ENCODE measurements at regions not wholly inside any gene's neighbourhood (a gene's known extent, or its start where the extent isn't known, plus 50 kb on each side); places are given as distances from the start of the nearest gene placed in this dataset.

DNA sequence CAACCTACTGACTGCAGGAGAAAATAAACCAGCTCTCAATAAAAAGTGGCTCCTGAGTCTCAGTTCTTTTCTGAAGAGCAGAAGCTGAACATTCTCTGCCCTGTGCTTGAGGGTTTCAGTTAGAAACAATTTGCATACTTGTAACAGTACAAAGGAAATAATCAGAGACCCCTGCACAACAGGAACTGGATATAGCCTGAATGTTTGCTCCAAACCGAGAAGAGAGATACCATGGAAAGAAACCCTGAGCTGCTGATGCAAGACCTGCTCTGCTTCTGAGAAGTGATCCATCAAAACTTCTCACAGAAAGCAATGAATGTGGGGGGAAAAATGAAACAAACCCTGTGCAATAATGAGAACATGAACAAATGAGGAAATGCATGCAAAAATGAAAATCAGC lies 592.9 kb downstream of the SEMA5A start:
- H3K27ac ChIP-seq = no peak overlapping the region
- H3K4me3 ChIP-seq = no peak overlapping the region
- no peaks in the 10 kb centered on the region for H3K36me3 ChIP-seq
- H3K27me3 ChIP-seq = no peaks in the 10 kb centered on the region
- H3K27me3 Mint-ChIP-seq (ENCODE audit: insufficient read depth, low read depth) = no peaks in the 10 kb centered on the region
- peak overlapping the region; percentile 26 for H2AFZ ChIP-seq (replicated peaks)
- H3K4me1 ChIP-seq = peaks cover 3% of the 10 kb centered on the region
- no peaks in the 10 kb centered on the region for H4K20me1 ChIP-seq (ENCODE audit: low read depth)
- DNase-seq (ENCODE audit: low spot score) = no peak
- no peaks in the 10 kb centered on the region for H3K4me1 Mint-ChIP-seq
- H3K4me2 ChIP-seq = no peak overlapping the region
- no peaks in the 10 kb centered on the region for H3K9me3 ChIP-seq (ENCODE audit: low read depth)
- H3K27ac Mint-ChIP-seq = no peak overlapping the region
- no peaks in the 10 kb centered on the region for H3K9me3 Mint-ChIP-seq
- no peaks in the 10 kb centered on the region for H3F3A ChIP-seq (ENCODE audit: low read depth)
- no peak overlapping the region for H3K9ac ChIP-seq
- TF ChIP-seq, protein P1, sequence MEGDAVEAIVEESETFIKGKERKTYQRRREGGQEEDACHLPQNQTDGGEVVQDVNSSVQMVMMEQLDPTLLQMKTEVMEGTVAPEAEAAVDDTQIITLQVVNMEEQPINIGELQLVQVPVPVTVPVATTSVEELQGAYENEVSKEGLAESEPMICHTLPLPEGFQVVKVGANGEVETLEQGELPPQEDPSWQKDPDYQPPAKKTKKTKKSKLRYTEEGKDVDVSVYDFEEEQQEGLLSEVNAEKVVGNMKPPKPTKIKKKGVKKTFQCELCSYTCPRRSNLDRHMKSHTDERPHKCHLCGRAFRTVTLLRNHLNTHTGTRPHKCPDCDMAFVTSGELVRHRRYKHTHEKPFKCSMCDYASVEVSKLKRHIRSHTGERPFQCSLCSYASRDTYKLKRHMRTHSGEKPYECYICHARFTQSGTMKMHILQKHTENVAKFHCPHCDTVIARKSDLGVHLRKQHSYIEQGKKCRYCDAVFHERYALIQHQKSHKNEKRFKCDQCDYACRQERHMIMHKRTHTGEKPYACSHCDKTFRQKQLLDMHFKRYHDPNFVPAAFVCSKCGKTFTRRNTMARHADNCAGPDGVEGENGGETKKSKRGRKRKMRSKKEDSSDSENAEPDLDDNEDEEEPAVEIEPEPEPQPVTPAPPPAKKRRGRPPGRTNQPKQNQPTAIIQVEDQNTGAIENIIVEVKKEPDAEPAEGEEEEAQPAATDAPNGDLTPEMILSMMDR (IDR thresholded peaks at IDR 0.05) = no peak
- TF ChIP-seq EZH2phosphoT487 (IDR thresholded peaks at IDR 0.05) (no peak), EZH2 (IDR thresholded peaks at IDR 0.05) (no peak)
- H3K79me2 ChIP-seq (ENCODE audit: low read depth) = no peaks in the 10 kb centered on the region
- H3K36me3 Mint-ChIP-seq = no peaks in the 10 kb centered on the region
- no peak overlapping the region for H3K4me3 Mint-ChIP-seq

DNA sequence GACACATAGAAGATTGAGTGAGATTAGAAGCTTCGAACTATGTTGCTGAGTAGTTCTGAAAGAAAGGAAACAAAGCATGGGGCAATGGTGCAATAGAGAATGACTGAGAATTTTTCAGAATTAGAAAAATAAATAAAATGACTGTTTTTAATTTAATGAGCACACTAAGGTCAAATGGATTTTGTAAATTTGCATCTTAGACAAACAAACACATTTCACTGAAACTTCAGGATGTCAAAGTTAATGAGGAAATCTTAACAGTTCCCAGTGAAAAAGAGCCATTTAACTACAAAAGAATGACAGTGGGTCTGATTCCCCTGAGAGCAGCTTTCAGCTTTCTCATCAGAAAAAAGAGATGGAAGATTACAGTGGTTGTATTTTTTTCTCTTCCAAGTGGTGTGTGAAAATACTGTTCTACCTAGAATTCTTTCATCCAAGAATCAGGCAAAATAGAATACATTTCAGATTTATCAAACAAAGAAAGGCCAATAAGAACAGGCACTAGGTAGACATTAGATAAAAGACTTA lies 591.9 kb downstream of the SEMA5A start:
- no peak overlapping the region for H3K27ac Mint-ChIP-seq
- H3K9ac ChIP-seq = no peak overlapping the region
- H3K9me3 Mint-ChIP-seq = no peaks in the 10 kb centered on the region

DNA sequence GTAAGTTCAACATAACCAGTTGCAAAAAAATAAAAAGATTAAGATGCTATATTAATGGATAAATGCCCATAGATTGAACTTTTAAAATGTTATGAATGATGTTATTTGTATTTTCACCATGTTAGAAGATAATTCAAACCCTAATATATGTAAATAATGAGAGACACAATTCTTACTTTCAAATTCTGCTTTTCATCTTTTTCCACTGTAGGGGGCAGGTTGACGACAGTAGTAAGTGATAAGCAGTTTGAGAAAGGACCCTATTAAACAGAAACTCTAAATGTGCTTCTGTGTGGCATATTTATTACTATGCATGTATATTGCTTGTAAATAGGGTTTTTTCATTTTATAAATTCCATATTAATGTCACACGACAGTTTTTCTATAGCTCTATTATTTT lies 591.1 kb downstream of the SEMA5A start:
- no peak overlapping the region for H3K27ac Mint-ChIP-seq
- H3K4me1 Mint-ChIP-seq = no peaks in the 10 kb centered on the region
- DNase-seq (ENCODE audit: low spot score) = no peak
- H2AFZ ChIP-seq (replicated peaks) = no peak overlapping the region
- H3K9me3 Mint-ChIP-seq = no peaks in the 10 kb centered on the region
- no peak overlapping the region for H3K4me2 ChIP-seq
- H3K27ac ChIP-seq = no peak overlapping the region
- H3K36me3 Mint-ChIP-seq = no peaks in the 10 kb centered on the region
- no peaks in the 10 kb centered on the region for H3K79me2 ChIP-seq (ENCODE audit: low read depth)
- H3K4me1 ChIP-seq = peaks cover 3% of the 10 kb centered on the region
- H3F3A ChIP-seq (ENCODE audit: low read depth) = no peaks in the 10 kb centered on the region
- no peak overlapping the region for H3K9ac ChIP-seq
- H3K9me3 ChIP-seq (ENCODE audit: low read depth) = no peaks in the 10 kb centered on the region
- H3K27me3 Mint-ChIP-seq (ENCODE audit: insufficient read depth, low read depth) = peaks cover 2% of the 10 kb centered on the region
- no peak overlapping the region for H3K4me3 Mint-ChIP-seq
- no peaks in the 10 kb centered on the region for H3K27me3 ChIP-seq
- no peaks in the 10 kb centered on the region for H3K36me3 ChIP-seq
- no peak overlapping the region for H3K4me3 ChIP-seq
- no peaks in the 10 kb centered on the region for H4K20me1 ChIP-seq (ENCODE audit: low read depth)
- no peak for TF ChIP-seq EZH2 (IDR thresholded peaks at IDR 0.05)
- TF ChIP-seq, protein P1 (IDR thresholded peaks at IDR 0.05) = no peak
- no peak for TF ChIP-seq EZH2phosphoT487 (IDR thresholded peaks at IDR 0.05)

More for the DNA sequence above, 591.9 kb downstream of the SEMA5A start:
- peaks cover 3% of the 10 kb centered on the region for H3K4me1 ChIP-seq
- H3K27ac ChIP-seq = no peak overlapping the region
- no peaks in the 10 kb centered on the region for H3K27me3 ChIP-seq
- Mint-ChIP-seq H3K27me3 (ENCODE audit: insufficient read depth, low read depth) (peaks cover 2% of the 10 kb centered on the region), H3K4me3 (no peak overlapping the region), H3K36me3 (no peaks in the 10 kb centered on the region), H3K4me1 (no peaks in the 10 kb centered on the region)
- DNase-seq (ENCODE audit: low spot score) = no peak
- no peaks in the 10 kb centered on the region for H3K36me3 ChIP-seq
- no peak for TF ChIP-seq EZH2 (IDR thresholded peaks at IDR 0.05)
- TF ChIP-seq, protein P1 (IDR thresholded peaks at IDR 0.05) = no peak
- no peak for TF ChIP-seq EZH2phosphoT487 (IDR thresholded peaks at IDR 0.05)
- no peaks in the 10 kb centered on the region for H3F3A ChIP-seq (ENCODE audit: low read depth)
- no peak overlapping the region for H2AFZ ChIP-seq (replicated peaks)
- no peaks in the 10 kb centered on the region for H3K79me2 ChIP-seq (ENCODE audit: low read depth)
- no peak overlapping the region for H3K4me2 ChIP-seq
- no peaks in the 10 kb centered on the region for H3K9me3 ChIP-seq (ENCODE audit: low read depth)
- no peak overlapping the region for H3K4me3 ChIP-seq
- no peaks in the 10 kb centered on the region for H4K20me1 ChIP-seq (ENCODE audit: low read depth)
